ENCODE measurements at regions not wholly inside any gene's neighbourhood (a gene's known extent, or its start where the extent isn't known, plus 50 kb on each side); places are given as distances from the start of the nearest gene placed in this dataset.
A peak's percentile ranks its signal among the peaks of the same experiment; 100 is the strongest.

DNA sequence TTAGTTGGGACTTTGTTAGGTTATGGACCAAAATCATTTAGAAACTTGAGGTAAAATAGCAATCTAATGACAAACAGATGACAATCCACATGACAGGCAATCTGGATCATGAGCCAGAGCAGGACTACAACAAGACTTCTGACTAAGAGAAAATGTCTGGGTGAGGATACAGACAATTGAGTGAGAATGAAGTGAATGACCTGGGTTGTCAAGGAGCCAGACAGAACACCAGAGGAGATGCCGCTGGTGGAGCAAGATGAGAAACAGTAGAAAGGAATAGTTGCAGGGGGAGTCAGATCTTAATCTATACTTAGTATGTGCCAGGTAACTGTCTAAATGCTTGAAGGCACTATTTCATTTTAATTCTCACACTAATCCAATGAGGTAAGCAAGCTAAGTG, 277.8 kb downstream of the PRELID2 start:
- H2AFZ ChIP-seq (ENCODE audit: control insufficient read depth, low read length) = no peak overlapping the region
- no peak overlapping the region for H3K9ac ChIP-seq (ENCODE audit: control insufficient read depth, extremely low read depth, insufficient read depth, low read length)
- dilution Hi-C loops (cut with MboI; ENCODE audit: extremely low pct_ligation_motif_present, low sequenced_read_pairs) = no loop called here
- no peaks in the 10 kb centered on the region for H3K9me1 ChIP-seq (ENCODE audit: control insufficient read depth, extremely low read depth, insufficient read depth, low read length)
- H4K20me1 ChIP-seq (ENCODE audit: control insufficient read depth, extremely low read depth, insufficient read depth, low read length) = no peaks in the 10 kb centered on the region
- H3K9me3 ChIP-seq (ENCODE audit: control insufficient read depth, low read depth, low read length) = no peaks in the 10 kb centered on the region
- no peak for FAIRE-seq
- no peaks in the 10 kb centered on the region for H3K27me3 ChIP-seq (ENCODE audit: control insufficient read depth, extremely low read depth, insufficient read depth, low read length)
- H3K36me3 ChIP-seq (ENCODE audit: control insufficient read depth in 2 of 2, extremely low read depth in 1 of 2, insufficient read depth in 2 of 2, low read length in 2 of 2) = no peaks in the 10 kb centered on the region
- H3K4me1 ChIP-seq (ENCODE audit: control insufficient read depth, extremely low read depth, insufficient read depth, low read length) = peaks cover 18% of the 10 kb centered on the region
- no peak overlapping the region for H3K4me2 ChIP-seq (ENCODE audit: control insufficient read depth, extremely low read depth, insufficient read depth, low read depth, low read length)
- H3K4me3 ChIP-seq (ENCODE audit: control insufficient read depth in 2 of 3, extremely low read depth in 1 of 3, insufficient read depth in 2 of 3, low read depth in 1 of 3, low read length in 3 of 3) = no peak overlapping the region
- no peak for DNase-seq (ENCODE audit: low read depth, low spot score)
- H3K27ac ChIP-seq (ENCODE audit: control insufficient read depth, insufficient read depth, low read length) = no peak overlapping the region
- TF ChIP-seq, protein P1, sequence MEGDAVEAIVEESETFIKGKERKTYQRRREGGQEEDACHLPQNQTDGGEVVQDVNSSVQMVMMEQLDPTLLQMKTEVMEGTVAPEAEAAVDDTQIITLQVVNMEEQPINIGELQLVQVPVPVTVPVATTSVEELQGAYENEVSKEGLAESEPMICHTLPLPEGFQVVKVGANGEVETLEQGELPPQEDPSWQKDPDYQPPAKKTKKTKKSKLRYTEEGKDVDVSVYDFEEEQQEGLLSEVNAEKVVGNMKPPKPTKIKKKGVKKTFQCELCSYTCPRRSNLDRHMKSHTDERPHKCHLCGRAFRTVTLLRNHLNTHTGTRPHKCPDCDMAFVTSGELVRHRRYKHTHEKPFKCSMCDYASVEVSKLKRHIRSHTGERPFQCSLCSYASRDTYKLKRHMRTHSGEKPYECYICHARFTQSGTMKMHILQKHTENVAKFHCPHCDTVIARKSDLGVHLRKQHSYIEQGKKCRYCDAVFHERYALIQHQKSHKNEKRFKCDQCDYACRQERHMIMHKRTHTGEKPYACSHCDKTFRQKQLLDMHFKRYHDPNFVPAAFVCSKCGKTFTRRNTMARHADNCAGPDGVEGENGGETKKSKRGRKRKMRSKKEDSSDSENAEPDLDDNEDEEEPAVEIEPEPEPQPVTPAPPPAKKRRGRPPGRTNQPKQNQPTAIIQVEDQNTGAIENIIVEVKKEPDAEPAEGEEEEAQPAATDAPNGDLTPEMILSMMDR (optimal IDR thresholded peaks at IDR 0.05 in 1 of 3, IDR thresholded peaks at IDR 0.05 in 1 of 3, conservative IDR thresholded peaks at IDR 0.05 in 1 of 3; ENCODE audit: extremely low read depth in 1 of 3, insufficient read depth in 2 of 3, low read length in 3 of 3) = no peak
- TF ChIP-seq EZH2 (IDR thresholded peaks at IDR 0.05; ENCODE audit: low read length) = no peak
- no peaks in the 10 kb centered on the region for H3K79me2 ChIP-seq (ENCODE audit: control insufficient read depth, insufficient read depth, low read length)

DNA sequence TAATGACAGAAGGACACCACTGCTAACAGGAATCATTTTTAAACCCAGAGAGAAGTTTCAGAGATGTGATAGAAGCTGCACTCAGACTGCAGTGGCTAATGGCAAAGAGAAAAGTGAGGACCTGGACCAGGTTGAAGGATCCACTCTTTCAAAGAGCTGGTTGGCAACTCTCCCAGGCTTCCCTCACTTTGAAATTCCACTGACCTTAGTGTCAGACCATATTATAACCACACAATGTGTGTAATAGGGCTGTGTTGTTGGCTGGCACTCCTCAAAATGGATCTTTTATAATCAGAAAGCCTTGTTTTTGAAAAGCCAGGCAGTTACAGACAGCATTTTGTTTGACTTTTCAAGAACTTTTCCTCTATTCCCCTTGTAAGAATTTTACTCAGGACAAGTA, 280.7 kb downstream of the PRELID2 start:
- H3K36me3 ChIP-seq (ENCODE audit: control insufficient read depth in 2 of 2, extremely low read depth in 1 of 2, insufficient read depth in 2 of 2, low read length in 2 of 2) = no peaks in the 10 kb centered on the region
- FAIRE-seq = peak; percentile 83
- no peak for DNase-seq (ENCODE audit: low read depth, low spot score)
- peak overlapping the region; percentile 25 for H3K4me2 ChIP-seq (ENCODE audit: control insufficient read depth, extremely low read depth, insufficient read depth, low read depth, low read length)
- peak overlapping the region; percentile 32 for H2AFZ ChIP-seq (ENCODE audit: control insufficient read depth, low read length)
- H3K4me3 ChIP-seq (ENCODE audit: control insufficient read depth in 2 of 3, extremely low read depth in 1 of 3, insufficient read depth in 2 of 3, low read depth in 1 of 3, low read length in 3 of 3) = no peak overlapping the region
- no peaks in the 10 kb centered on the region for H3K9me3 ChIP-seq (ENCODE audit: control insufficient read depth, low read depth, low read length)
- H3K27ac ChIP-seq (ENCODE audit: control insufficient read depth, insufficient read depth, low read length) = no peak overlapping the region
- TF ChIP-seq, protein P1 (optimal IDR thresholded peaks at IDR 0.05 in 1 of 3, IDR thresholded peaks at IDR 0.05 in 1 of 3, conservative IDR thresholded peaks at IDR 0.05 in 1 of 3; ENCODE audit: extremely low read depth in 1 of 3, insufficient read depth in 2 of 3, low read length in 3 of 3) = no peak
- no peak for TF ChIP-seq EZH2 (IDR thresholded peaks at IDR 0.05; ENCODE audit: low read length)
- no peaks in the 10 kb centered on the region for H3K79me2 ChIP-seq (ENCODE audit: control insufficient read depth, insufficient read depth, low read length)
- H3K27me3 ChIP-seq (ENCODE audit: control insufficient read depth, extremely low read depth, insufficient read depth, low read length) = no peaks in the 10 kb centered on the region
- H3K4me1 ChIP-seq (ENCODE audit: control insufficient read depth, extremely low read depth, insufficient read depth, low read length) = peaks cover 20% of the 10 kb centered on the region
- H3K9me1 ChIP-seq (ENCODE audit: control insufficient read depth, extremely low read depth, insufficient read depth, low read length) = no peaks in the 10 kb centered on the region
- H3K9ac ChIP-seq (ENCODE audit: control insufficient read depth, extremely low read depth, insufficient read depth, low read length) = no peak overlapping the region
- dilution Hi-C loops (cut with MboI; ENCODE audit: extremely low pct_ligation_motif_present, low sequenced_read_pairs) = no loop called here
- H4K20me1 ChIP-seq (ENCODE audit: control insufficient read depth, extremely low read depth, insufficient read depth, low read length) = no peaks in the 10 kb centered on the region

All from keratinocyte (primary cell).